ENCODE measurements at regions not wholly inside any gene's neighbourhood (a gene's known extent, or its start where the extent isn't known, plus 50 kb on each side); places are given as distances from the start of the nearest gene placed in this dataset.

GRCh38 chr1:67560580-67561255 lies 124.3 kb upstream of the GADD45A start:
- no peak for DNase-seq (ENCODE audit: low spot score)

GRCh38 chr1:67561704-67562113 lies 123.3 kb upstream of the GADD45A start:
- DNase-seq (ENCODE audit: low spot score), result peak; percentile 85

- DNase-seq (ENCODE audit: low spot score), result no peak
Measured at GRCh38 chr1:67563684-67564083, 121.3 kb upstream of the GADD45A start.

GRCh38 chr1:67564193-67564592 lies 120.8 kb upstream of the GADD45A start:
- DNase-seq (ENCODE audit: low spot score), result no peak

GRCh38 chr1:67566803-67567377 lies 118.1 kb upstream of the GADD45A start:
- no peak for DNase-seq (ENCODE audit: low spot score)

GRCh38 chr1:67570486-67571143 lies 114.4 kb upstream of the GADD45A start:
- no peak for DNase-seq (ENCODE audit: low spot score)

GRCh38 chr1:67571406-67571805 lies 113.6 kb upstream of the GADD45A start:
- no peak for DNase-seq (ENCODE audit: low spot score)

- DNase-seq (ENCODE audit: low spot score), result no peak
Measured at GRCh38 chr1:67571901-67572593, 113.0 kb upstream of the GADD45A start.

- no peak for DNase-seq (ENCODE audit: low spot score)
Measured at GRCh38 chr1:67572594-67573221, 112.3 kb upstream of the GADD45A start.

- no peak for DNase-seq (ENCODE audit: low spot score)
Measured at GRCh38 chr1:67573311-67573872, 111.6 kb upstream of the GADD45A start.

- no peak for DNase-seq (ENCODE audit: low spot score)
Measured at GRCh38 chr1:67574221-67574620, 110.8 kb upstream of the GADD45A start.

- DNase-seq (ENCODE audit: low spot score), result no peak
Measured at GRCh38 chr1:67575861-67576260, 109.1 kb upstream of the GADD45A start.

GRCh38 chr1:67576474-67576873 lies 108.5 kb upstream of the GADD45A start:
- no peak for DNase-seq (ENCODE audit: low spot score)

GRCh38 chr1:67577646-67578045 lies 107.4 kb upstream of the GADD45A start:
- no peak for DNase-seq (ENCODE audit: low spot score)

- DNase-seq (ENCODE audit: low spot score), result no peak
Measured at GRCh38 chr1:67578397-67579020, 106.5 kb upstream of the GADD45A start.

- DNase-seq (ENCODE audit: low spot score), result no peak
Measured at GRCh38 chr1:67579623-67580394, 105.2 kb upstream of the GADD45A start.

GRCh38 chr1:67580691-67581403 lies 104.2 kb upstream of the GADD45A start:
- no peak for DNase-seq (ENCODE audit: low spot score)

GRCh38 chr1:67582625-67583461 lies 102.2 kb upstream of the GADD45A start:
- no peak for DNase-seq (ENCODE audit: low spot score)

- DNase-seq (ENCODE audit: low spot score), result no peak
Measured at GRCh38 chr1:67583462-67583950, 101.5 kb upstream of the GADD45A start.

Measured in iPS-NIHi11 (cell line).